ENCODE measurements at regions not wholly inside any gene's neighbourhood (a gene's known extent, or its start where the extent isn't known, plus 50 kb on each side); places are given as distances from the start of the nearest gene placed in this dataset.

- DNase-seq (ENCODE audit: low spot score) = no peak
Measured at GRCh38 chr3:40593351-40593750, 68.6 kb downstream of the ZNF621 start.

GRCh38 chr3:40597441-40597840 is 72.7 kb downstream of the ZNF621 start:
- no peak for DNase-seq (ENCODE audit: low spot score)

GRCh38 chr3:40598338-40598737 is 73.6 kb downstream of the ZNF621 start:
- DNase-seq (ENCODE audit: low spot score) = no peak

- DNase-seq (ENCODE audit: low spot score) = no peak
Measured at GRCh38 chr3:40598962-40599361, 74.2 kb downstream of the ZNF621 start.

DNA sequence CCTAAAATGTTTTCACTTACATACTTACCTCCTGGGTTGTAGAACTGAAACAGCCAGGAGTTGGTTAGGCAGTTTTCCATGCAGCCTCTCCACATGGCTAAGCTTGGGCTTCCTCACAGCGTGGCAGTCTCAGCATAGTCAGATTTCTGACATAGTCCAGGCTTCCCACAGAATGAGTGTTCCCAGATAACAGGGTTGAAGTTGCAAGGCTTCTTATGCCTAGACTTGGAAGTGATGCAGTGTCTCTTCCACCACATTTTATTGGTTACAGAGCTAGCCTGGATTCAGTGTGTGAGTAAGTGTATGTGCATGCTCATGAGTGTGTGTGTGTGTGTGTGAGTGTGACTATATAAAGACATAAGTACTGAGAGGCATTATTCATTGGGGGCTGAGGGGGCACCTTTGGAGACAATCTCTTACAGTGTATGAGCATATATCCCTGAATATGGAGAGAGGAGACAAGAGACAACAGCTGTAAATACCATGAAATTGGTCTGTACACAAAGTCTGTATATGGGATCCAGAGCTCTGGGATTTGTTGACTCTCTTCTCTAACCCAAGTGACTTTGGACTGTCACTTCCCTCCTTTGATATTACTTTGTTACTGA is 78.1 kb downstream of the ZNF621 start:
- DNase-seq (ENCODE audit: low spot score) = peak; percentile 8

DNA sequence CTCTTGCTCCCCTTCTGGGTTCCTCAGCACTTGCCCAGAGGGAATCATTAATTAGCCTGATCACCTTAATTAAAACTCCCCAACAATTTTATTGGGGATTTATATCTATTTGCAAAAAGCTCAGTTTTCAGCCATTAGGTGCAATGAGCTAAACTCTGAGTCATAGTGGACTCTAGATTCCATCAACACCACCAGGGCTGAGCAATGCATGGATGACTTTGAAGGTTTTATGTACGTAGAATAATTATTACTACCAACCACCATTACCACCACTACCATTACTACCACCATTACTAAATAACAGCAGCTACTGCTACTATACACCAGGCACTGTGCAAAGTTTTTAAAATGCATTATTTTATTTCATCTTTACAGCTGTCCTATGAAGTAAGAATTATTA is 81.2 kb downstream of the ZNF621 start:
- DNase-seq (ENCODE audit: low spot score) = no peak

DNA sequence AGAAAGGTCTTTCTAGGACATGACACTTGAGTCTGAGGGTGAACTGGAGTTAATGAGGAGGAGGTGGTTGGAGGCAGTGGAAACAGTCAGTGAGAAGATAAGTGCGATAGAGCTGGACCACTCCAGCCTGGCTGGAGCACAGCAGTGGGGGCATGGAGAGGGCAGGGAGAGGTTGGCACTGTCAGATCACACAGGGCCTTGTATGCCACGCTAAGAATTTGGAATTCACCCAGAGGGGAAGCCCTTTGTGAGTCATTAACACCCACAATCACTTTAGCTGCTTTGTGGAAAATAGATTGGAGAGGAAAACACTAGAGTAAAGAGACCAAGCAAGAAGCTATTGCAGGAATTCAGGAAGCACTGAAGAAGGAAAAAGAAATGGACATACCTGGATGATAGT is 83.3 kb downstream of the ZNF621 start:
- no peak for DNase-seq (ENCODE audit: low spot score)

DNA sequence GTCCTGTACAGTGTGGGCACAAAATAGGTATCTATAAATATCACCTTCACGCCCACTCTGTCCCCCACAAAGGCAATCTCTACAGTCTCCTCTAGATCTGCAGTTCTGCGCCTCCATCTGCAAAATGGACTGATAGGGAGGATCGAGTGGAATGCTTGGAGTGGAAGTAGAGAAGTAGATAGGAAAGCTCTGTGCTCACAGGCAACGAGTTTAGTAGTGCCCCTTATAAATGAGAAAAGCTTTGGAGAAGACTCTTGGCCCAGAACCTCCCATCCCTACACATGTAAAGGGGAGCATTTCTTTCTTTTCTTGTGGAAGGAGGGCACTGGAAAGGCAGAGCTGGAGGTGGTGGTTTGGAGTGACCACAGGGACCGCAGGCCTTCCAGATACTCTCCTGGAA is 88.5 kb downstream of the ZNF621 start:
- DNase-seq (ENCODE audit: low spot score) = no peak

DNA sequence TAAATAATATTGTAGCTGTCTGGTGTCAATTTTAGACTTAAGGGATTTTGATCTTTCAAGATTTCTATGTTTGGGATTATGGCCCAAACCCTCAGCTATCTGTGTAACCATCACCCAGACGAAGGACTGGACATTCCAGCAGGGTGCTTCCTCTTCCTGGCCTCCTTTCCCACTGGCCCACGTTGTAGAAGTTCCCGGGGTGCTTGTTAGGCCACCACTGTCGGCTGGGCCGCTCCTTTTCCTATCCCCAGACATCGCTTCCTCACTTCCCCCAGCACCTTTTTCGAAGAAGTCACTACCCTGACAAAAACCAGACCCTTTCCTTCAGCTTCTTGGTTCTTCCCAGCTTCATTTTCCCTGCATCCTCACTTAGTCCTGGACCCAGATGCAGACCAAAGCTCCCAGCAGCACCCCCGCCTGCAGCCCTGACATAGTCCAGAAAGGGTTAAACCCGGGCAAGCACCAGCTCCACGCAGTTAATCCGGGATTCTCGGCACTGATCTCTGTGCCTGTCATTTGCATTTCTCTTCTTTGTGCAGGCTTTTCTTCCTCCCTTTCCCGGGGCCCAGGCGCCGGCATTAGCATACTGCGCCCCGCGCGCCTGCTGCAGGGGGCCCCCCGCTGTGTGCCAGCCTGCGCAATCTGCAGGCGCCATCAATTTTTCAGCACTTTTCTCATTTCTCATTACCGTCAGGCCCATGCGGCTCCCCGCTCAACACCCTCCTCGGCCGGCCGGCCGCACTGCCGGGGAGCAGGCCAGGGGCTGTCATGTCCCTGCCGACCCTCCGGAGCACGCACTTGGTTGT is 90.6 kb downstream of the ZNF621 start:
- no peak for DNase-seq (ENCODE audit: low spot score)

GRCh38 chr3:40615918-40616819 is 91.4 kb downstream of the ZNF621 start:
- DNase-seq (ENCODE audit: low spot score) = no peak

DNA sequence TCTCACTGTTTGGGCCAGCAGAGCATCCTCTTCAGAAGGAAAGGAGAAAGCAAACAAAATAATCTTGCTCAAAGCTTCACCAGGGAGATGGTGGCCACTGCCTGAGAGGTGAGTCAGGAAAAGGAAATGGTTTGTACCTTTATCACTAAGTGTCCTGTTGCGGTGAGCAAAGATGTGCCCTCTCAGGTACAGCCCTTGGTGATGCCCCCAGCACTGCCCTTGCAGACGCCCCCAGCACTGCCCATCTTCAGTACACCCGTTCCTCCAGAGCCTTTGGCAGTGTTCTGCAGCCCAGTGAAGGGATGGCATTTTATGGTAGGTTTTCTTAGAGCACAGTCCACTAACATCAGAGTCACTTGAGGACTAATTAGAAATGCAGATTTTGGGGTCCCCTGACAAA is 92.3 kb downstream of the ZNF621 start:
- DNase-seq (ENCODE audit: low spot score) = no peak

DNA sequence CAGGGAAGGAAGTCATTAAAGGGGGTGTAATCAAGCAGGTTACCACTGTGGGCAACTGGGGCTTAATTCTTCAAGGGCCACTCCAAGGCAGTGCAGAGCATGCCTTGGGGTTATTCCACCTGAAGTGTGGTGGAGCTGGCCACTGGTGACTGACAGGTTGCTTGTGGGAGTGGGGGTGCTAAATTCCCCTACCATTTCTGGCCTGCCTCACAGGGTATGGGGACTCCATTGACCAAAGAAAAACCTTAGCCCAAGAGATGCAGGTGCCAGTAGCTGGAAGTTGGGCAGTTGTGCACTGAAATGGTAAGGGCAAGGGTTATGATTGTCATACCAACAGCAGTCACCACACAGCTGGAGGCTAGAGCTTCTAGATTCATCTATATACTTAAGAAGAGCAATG is 93.4 kb downstream of the ZNF621 start:
- no peak for DNase-seq (ENCODE audit: low spot score)

DNA sequence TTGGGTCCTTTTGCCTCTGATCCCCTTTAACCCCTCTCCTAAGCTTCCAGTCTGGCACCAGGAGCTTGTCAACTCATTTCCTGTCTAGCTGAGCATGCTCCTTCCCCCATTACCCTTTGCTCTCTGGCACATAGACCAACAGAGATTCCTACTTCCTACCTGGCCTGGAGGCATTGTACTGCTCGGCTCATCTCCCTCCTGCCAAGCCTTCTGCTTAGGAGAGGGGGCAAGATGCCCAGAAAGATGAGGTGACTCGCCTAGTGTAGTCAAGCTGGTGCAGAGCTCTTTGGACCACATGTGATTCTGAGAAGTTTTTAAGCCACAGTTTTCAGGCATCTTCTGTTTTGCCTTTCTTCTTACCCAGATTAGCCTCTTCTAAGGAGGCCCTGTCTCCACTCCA is 95.4 kb downstream of the ZNF621 start:
- DNase-seq (ENCODE audit: low spot score) = no peak

- no peak for DNase-seq (ENCODE audit: low spot score)
Measured at GRCh38 chr3:40621252-40621651, 96.5 kb downstream of the ZNF621 start.

GRCh38 chr3:40623567-40623966 is 98.8 kb downstream of the ZNF621 start:
- DNase-seq (ENCODE audit: low spot score) = no peak

DNA sequence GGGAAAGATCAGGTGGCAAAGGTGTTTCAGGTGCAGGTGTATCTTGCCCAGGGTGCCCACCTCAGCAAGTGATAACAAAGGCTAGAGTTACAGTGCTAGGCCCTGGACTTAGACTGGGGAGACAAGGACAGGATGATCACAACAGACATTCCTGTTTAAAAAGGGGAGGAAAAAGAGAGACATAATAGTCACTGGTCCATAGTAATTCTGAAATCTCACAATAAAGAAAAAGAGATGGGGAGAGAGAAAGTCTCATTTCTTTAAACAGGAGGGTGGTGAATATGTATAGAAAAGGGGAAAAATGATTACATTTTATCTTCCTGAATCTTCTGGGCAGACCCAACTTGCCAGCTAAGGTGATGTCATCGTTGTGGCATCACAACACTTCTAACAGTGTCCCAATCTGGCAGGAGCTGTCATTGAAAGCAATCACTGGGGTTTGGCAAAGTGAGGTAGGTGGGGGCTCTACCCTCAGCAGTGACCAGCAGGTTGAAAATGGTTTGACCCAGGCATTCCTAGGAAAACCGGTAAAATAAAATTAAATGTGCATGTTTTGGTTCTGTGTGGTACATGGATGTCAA is 99.5 kb downstream of the ZNF621 start:
- DNase-seq (ENCODE audit: low spot score) = no peak

DNA sequence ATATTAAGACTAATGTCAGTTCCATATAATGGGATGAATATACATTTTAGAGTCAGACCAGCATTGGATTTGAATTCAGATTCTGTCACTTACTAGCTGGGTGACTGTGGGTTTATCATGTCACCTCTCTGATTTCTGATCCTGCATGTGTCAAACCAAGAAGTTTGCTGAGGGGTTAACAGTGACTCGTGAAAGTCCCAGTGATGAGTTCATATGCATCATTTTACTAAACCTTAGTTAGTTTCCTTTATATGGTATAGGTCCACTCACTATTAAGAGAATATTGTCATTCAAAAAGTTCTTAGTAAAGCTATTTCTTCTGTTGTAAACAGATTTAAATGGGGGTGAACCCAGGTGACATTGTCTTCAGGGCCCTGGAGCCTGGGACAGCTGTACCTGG is 102.3 kb downstream of the ZNF621 start:
- no peak for DNase-seq (ENCODE audit: low spot score)

GRCh38 chr3:40628984-40629383 is 104.2 kb downstream of the ZNF621 start:
- no peak for DNase-seq (ENCODE audit: low spot score)

GRCh38 chr3:40631341-40631995 is 106.7 kb downstream of the ZNF621 start:
- DNase-seq (ENCODE audit: low spot score) = no peak

DNA sequence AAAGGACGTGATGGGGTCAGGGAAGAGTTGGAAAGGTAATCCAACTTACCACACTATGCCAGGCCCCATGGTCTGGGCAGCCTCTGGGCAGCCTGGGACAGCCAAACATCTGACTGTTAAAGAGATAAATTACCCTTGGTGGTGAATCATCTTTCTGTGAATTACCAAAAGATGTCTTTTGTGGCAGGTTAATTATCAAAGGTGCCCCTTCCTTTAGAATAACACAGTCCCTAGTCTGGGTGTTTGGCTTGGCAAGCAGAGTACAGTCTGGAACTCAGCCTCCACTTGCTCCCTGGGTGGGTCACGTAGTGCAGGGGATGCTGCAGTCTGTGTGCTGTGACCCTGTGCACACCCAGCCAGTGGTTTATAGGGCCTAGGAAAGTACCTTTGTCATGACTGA is 113.1 kb downstream of the ZNF621 start:
- no peak for DNase-seq (ENCODE audit: low spot score)

GRCh38 chr3:40639006-40639405 is 114.2 kb downstream of the ZNF621 start:
- DNase-seq (ENCODE audit: low spot score) = no peak

- no peak for DNase-seq (ENCODE audit: low spot score)
Measured at GRCh38 chr3:40642812-40643211, 118.1 kb downstream of the ZNF621 start.

Data from RKO (cell line).